ENCODE measurements at regions not wholly inside any gene's neighbourhood (a gene's known extent, or its start where the extent isn't known, plus 50 kb on each side); places are given as distances from the start of the nearest gene placed in this dataset.

GRCh38 chr12:115095073-115095748 lies 411.2 kb upstream of the TBX3 start (continued):
- TF ChIP-seq, protein P1, sequence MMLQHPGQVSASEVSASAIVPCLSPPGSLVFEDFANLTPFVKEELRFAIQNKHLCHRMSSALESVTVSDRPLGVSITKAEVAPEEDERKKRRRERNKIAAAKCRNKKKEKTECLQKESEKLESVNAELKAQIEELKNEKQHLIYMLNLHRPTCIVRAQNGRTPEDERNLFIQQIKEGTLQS (IDR thresholded peaks at IDR 0.05; ENCODE audit: insufficient read depth, low read depth, low read length): no peak
- no peak for TF ChIP-seq SP1 (IDR thresholded peaks at IDR 0.05; ENCODE audit: low read depth, low read length)

All from H1 (cell line).